ENCODE measurements at regions not wholly inside any gene's neighbourhood (a gene's known extent, or its start where the extent isn't known, plus 50 kb on each side); places are given as distances from the start of the nearest gene placed in this dataset.
"Not testable (repeated sequence)": the region's sequence is repeated elsewhere in the genome, so short reads cannot be mapped to it uniquely, and the experiment has no call there.

GRCh38 chr7:128561116-128561722, 84.7 kb downstream of the METTL2B start:
- DNase-seq, result not testable (repeated sequence)

GRCh38 chr7:128562795-128563194, 86.2 kb downstream of the METTL2B start:
- DNase-seq, result not testable (repeated sequence)

- not testable (repeated sequence) for DNase-seq
Observed at GRCh38 chr7:128564123-128564700, 87.7 kb downstream of the METTL2B start.

- not testable (repeated sequence) for DNase-seq
Observed at GRCh38 chr7:128564932-128565864, 88.7 kb downstream of the METTL2B start.

- DNase-seq, result not testable (repeated sequence)
Observed at GRCh38 chr7:128575277-128575676, 96.8 kb upstream of the GARIN1A start.

GRCh38 chr7:128576953-128577352, 95.1 kb upstream of the GARIN1A start:
- DNase-seq, result not testable (repeated sequence)

GRCh38 chr7:128579843-128580242, 92.2 kb upstream of the GARIN1A start:
- DNase-seq, result not testable (repeated sequence)

GRCh38 chr7:128581100-128581499, 91.0 kb upstream of the GARIN1A start:
- DNase-seq, result not testable (repeated sequence)

GRCh38 chr7:128581825-128582561, 90.1 kb upstream of the GARIN1A start:
- DNase-seq, result not testable (repeated sequence)

GRCh38 chr7:128586715-128587114, 85.4 kb upstream of the GARIN1A start:
- DNase-seq, result not testable (repeated sequence)

GRCh38 chr7:128591705-128592104, 80.4 kb upstream of the GARIN1A start:
- no peak for DNase-seq

- DNase-seq, result not testable (repeated sequence)
Observed at GRCh38 chr7:128592209-128592608, 79.9 kb upstream of the GARIN1A start.

GRCh38 chr7:128594061-128594460, 78.0 kb upstream of the GARIN1A start:
- DNase-seq, result not testable (repeated sequence)

GRCh38 chr7:128596336-128597128, 75.6 kb upstream of the GARIN1A start:
- DNase-seq, result not testable (repeated sequence)

GRCh38 chr7:128598946-128599345, 73.1 kb upstream of the GARIN1A start:
- DNase-seq, result not testable (repeated sequence)

- DNase-seq, result peak; percentile 14
Observed at GRCh38 chr7:128608678-128609421, 63.2 kb upstream of the GARIN1A start.

- not testable (repeated sequence) for DNase-seq
Observed at GRCh38 chr7:128613366-128613765, 58.7 kb upstream of the GARIN1A start.

GRCh38 chr7:128614812-128615211, 57.3 kb upstream of the GARIN1A start:
- DNase-seq, result not testable (repeated sequence)

- not testable (repeated sequence) for DNase-seq
Observed at GRCh38 chr7:128616799-128617198, 55.3 kb upstream of the GARIN1A start.
